SK-N-MC (cell line): ENCODE measurements at regions not wholly inside any gene's neighbourhood (a gene's known extent, or its start where the extent isn't known, plus 50 kb on each side); places are given as distances from the start of the nearest gene placed in this dataset.

Source experiments
- EZH2 ChIP-seq: fragments of 200-600 bp; sonication (generic); IDR thresholded peaks from one replicate; pipeline ENCODE4 v1.6.1; 2017; ENCODE audit warnings: antibody characterized with exemption
- POLR2AphosphoS5 ChIP-seq: IDR thresholded peaks from 2 replicates; pipeline ENCODE4 v1.6.1; 2012; ENCODE audit warnings: mild to moderate bottlenecking, low read depth, low read length, borderline replicate concordance

- TF ChIP-seq POLR2AphosphoS5: no peak
- no peak for TF ChIP-seq EZH2
These were observed 606.2 kb upstream of the ZEB2 start for GRCh38 chr2:145126146-145126545.
